Urinary bladder (tissue), 3 donors: ENCODE measurements at regions not wholly inside any gene's neighbourhood (a gene's known extent, or its start where the extent isn't known, plus 50 kb on each side); places are given as distances from the start of the nearest gene placed in this dataset.

Experiments
- DNase-seq: peaks from one replicate; pipeline ENCODE4 v3.0.0-alpha.2; 2015; ENCODE audit errors: extremely low spot score
- H3K27ac ChIP-seq: one replicate; pipeline ENCODE4 v1.5.1; 2013; ENCODE audit warnings: low read depth, mild to moderate bottlenecking, moderate library complexity
- H3K36me3 ChIP-seq: one replicate; pipeline ENCODE4 v1.6.1; 2013; ENCODE audit warnings: mild to moderate bottlenecking, moderate library complexity; ENCODE audit not compliant: insufficient read depth
- H3K4me1 ChIP-seq: one replicate; pipeline ENCODE4 v1.6.1; 2013; ENCODE audit warnings: mild to moderate bottlenecking, moderate library complexity; ENCODE audit not compliant: insufficient read depth
- H3K4me3 ChIP-seq: one replicate; pipeline ENCODE4 v1.5.1; 2013; ENCODE audit warnings: low read depth, low read length
- WGBS: extraction: QIAGEN DNeasy Blood & Tissue Kit; methylation state at CpG from one replicate; pipeline ENCODE4 v1.1.7; 2013; 5-methylcytosine and 5-hydroxymethylcytosine counted together
- donor health status: healthy with polysubstance abuse.
- donor health status: healthy.

- no peaks in the 10 kb centered on the region for H3K4me1 ChIP-seq
- 74% methylated on average over 3 of the region's 3 CpGs for WGBS
- no peak for DNase-seq
- H3K36me3 ChIP-seq: no peaks in the 10 kb centered on the region
- no peak overlapping the region for H3K4me3 ChIP-seq
- no peak overlapping the region for H3K27ac ChIP-seq
Measured at GRCh38 chr3:152051501-152052404, 178.3 kb downstream of the SUCNR1 start.

DNA sequence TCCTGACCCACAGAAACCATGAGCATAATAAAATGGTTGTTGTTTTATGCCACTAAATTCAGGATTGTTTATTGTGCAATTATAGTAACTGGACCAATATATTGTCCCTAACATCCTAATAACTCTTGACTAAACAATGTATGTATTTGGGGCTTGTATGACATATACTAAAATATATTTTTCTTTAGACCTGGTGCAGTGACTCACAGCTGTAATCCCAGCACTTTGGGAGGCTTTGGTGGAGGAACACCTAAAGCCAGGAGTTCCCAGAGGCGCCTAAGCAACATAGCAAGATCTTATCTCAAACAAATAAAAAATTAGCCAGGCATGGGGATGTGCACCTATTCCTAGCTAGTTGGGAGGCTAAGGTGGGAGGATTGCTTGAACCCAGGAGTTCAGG lies 180.4 kb downstream of the SUCNR1 start:
- H3K27ac ChIP-seq: no peak overlapping the region
- WGBS: 93% methylated on average over 1 of the region's 1 CpG
- H3K4me3 ChIP-seq: no peak overlapping the region
- no peaks in the 10 kb centered on the region for H3K4me1 ChIP-seq
- no peak for DNase-seq
- no peaks in the 10 kb centered on the region for H3K36me3 ChIP-seq

DNA sequence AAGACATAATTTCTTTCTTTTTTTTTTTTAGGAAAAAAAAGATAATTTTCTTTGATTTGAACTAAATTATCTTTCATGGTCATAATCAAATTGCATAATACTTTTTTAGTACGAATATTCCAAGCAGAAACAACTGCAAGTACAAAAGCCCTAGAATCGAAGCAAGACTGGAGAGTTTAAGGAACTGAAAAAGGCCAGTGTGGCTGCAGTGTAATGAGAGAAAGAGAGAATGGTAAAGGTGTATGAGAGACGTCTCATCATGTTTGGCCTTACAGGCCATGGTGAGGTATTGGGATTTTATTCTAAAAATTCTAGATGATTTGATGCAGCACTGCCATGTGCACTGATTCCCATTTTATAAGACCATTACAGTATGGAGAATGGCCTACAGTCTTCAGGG lies 180.9 kb downstream of the SUCNR1 start:
- no peak overlapping the region for H3K27ac ChIP-seq
- WGBS: 93% methylated on average over 3 of the region's 3 CpGs

DNA sequence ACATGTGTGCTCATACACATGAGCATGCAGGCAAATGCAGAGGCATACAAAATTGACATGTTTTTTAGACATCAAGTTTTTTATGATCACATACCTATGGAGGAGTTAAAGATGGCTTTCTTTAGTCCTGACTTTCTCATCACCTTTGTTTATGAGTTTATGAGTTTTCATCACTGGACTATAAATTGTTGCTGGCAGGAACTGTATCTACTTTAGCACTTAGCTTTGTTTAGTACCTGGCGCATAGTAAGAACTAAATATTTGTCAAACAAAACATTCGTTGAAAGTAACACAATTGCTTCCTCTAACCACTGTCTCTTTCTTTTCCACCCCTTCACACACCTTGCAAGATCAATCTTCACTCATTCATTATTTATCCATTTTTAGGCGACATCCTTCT lies 182.6 kb downstream of the SUCNR1 start:
- H3K27ac ChIP-seq: no peak overlapping the region
- DNase-seq: no peak
- no peaks in the 10 kb centered on the region for H3K36me3 ChIP-seq
- no peaks in the 10 kb centered on the region for H3K4me1 ChIP-seq
- 83% methylated on average over 3 of the region's 3 CpGs for WGBS
- no peak overlapping the region for H3K4me3 ChIP-seq

More for the DNA sequence above, 180.9 kb downstream of the SUCNR1 start:
- Histone ChIP-seq H3K36me3 (no peaks in the 10 kb centered on the region), H3K4me1 (no peaks in the 10 kb centered on the region), H3K4me3 (no peak overlapping the region)
- DNase-seq: no peak

GRCh38 chr3:152056481-152056880 lies 183.0 kb downstream of the SUCNR1 start:
- Histone ChIP-seq H3K27ac (no peak overlapping the region), H3K4me3 (no peak overlapping the region), H3K36me3 (no peaks in the 10 kb centered on the region), H3K4me1 (no peaks in the 10 kb centered on the region)
- no peak for DNase-seq

- H3K4me3 ChIP-seq: no peak overlapping the region
- DNase-seq: no peak
- no peak overlapping the region for H3K27ac ChIP-seq
- H3K4me1 ChIP-seq: no peaks in the 10 kb centered on the region
- WGBS: 78% methylated on average over 3 of the region's 3 CpGs
- no peaks in the 10 kb centered on the region for H3K36me3 ChIP-seq
Measured at GRCh38 chr3:152056987-152057386, 183.5 kb downstream of the SUCNR1 start.

DNA sequence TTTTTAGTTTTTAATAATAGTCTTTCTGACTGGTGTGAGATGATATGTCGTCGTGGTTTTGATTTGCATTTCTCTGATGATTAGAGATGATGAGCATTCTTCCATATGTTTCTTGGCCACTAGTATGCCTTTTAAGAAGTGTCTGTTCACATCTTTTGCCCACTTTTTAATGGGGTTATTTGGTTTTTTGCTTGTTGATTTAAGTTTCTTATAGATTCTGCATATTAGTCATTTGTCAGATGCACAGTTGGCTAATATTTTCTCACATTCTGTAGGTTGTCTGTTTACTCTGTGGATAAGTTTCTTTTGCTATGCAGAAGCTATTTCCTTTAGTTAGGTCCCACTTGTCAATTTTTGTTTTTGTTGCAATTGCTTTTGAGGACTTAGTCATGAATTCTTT lies 185.4 kb downstream of the SUCNR1 start:
- WGBS: 90% methylated on average over 2 of the region's 2 CpGs
- Histone ChIP-seq H3K27ac (no peak overlapping the region), H3K36me3 (no peaks in the 10 kb centered on the region), H3K4me3 (no peak overlapping the region), H3K4me1 (no peaks in the 10 kb centered on the region)
- no peak for DNase-seq

GRCh38 chr3:152060701-152061100 lies 187.3 kb downstream of the SUCNR1 start:
- Histone ChIP-seq H3K27ac (no peak overlapping the region), H3K36me3 (no peaks in the 10 kb centered on the region), H3K4me3 (no peak overlapping the region), H3K4me1 (no peaks in the 10 kb centered on the region)
- no peak for DNase-seq
- WGBS: 35% methylated on average over 1 of the region's 1 CpG

DNA sequence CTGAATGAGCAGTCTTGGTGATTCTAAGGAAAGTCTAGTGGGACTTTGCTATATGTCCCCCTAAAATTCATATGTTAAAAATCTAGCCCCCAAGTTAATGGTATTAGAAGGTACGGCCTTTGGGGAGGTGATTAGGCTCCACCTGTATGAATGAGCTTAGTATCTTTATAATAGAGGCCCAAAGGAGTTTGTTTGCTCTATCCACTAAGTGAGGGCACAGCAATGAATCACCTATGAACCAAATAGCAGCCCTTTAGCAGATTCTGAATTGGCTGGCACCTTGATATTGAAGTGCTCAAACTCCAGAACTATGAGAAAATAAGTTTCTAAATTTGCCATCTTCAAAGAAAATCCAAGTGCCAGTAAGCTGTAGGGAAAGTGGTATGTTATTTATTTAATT lies 187.9 kb downstream of the SUCNR1 start:
- Histone ChIP-seq H3K27ac (no peak overlapping the region), H3K4me3 (no peak overlapping the region), H3K4me1 (no peaks in the 10 kb centered on the region), H3K36me3 (no peaks in the 10 kb centered on the region)
- no peak for DNase-seq
- 89% methylated on average over 1 of the region's 1 CpG for WGBS

DNA sequence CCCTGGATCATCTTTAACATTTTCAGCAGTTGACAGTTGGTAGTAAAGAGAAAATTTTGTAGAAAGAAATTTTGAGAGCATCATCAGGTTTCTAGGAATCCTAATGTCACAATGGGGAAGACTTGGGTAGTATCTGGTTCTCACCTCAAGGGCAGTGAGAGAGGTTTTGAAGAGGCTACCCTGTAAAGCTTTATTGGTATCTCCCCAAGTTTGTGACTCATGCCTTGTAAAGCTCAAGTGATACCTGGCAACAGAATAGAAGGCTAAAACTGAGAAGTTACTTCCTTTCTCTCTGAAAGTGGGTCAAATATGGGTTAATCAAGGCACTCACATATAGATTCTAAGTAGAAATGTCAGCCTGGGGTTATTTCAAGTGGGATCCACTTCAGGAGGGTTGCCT lies 196.4 kb downstream of the SUCNR1 start:
- Histone ChIP-seq H3K27ac (no peak overlapping the region), H3K36me3 (no peaks in the 10 kb centered on the region), H3K4me1 (no peaks in the 10 kb centered on the region), H3K4me3 (no peak overlapping the region)
- no peak for DNase-seq

- Histone ChIP-seq H3K4me1 (no peaks in the 10 kb centered on the region), H3K4me3 (no peak overlapping the region), H3K36me3 (no peaks in the 10 kb centered on the region), H3K27ac (no peak overlapping the region)
- WGBS: 95% methylated on average over 3 of the region's 3 CpGs
- no peak for DNase-seq
Measured at GRCh38 chr3:152071315-152071714, 197.4 kb upstream of the MBNL1 start.

DNA sequence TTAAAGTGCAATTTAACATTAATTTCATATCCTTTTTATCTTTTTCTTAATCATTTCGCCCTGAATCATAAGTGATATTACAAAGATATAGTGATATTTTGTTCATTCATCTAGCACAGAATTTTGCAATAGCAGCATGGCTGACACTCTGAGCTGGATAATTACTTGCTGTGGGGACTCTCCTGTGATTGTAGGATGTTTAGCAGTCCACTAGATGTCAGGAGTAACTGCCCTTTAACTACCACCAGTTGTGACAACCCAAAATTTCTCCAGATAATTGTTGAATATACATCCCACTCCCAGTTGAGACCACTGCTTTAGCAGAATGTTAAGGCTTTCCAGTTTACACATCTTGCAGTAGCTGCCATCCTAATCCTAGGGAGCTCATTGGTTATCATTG lies 196.8 kb upstream of the MBNL1 start:
- no peak overlapping the region for H3K4me3 ChIP-seq
- H3K36me3 ChIP-seq: no peaks in the 10 kb centered on the region
- 54% methylated on average over 1 of the region's 1 CpG for WGBS
- H3K27ac ChIP-seq: no peak overlapping the region
- DNase-seq: no peak
- H3K4me1 ChIP-seq: no peaks in the 10 kb centered on the region

DNA sequence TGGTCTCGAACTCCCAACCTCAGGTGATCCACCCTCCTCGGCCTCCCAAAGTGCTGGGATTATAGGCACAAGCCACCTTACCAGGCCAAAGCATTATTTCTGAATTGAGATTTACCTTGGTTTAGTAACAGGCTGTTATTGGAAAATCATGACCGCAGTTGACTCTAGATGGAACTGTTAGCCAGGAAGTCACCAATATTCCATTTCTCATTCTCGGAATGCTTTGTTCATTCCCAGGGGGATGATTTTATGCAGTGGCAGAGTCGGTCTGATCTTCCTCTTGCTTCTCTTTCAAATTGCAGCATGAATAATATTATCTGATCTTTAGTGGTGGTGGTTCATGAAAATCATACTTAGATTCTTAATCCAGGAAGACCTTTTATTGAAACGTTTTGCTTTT lies 195.5 kb upstream of the MBNL1 start:
- H3K4me1 ChIP-seq: no peaks in the 10 kb centered on the region
- 50% methylated on average over 6 of the region's 6 CpGs for WGBS
- H3K36me3 ChIP-seq: no peaks in the 10 kb centered on the region
- no peak overlapping the region for H3K27ac ChIP-seq
- no peak for DNase-seq
- H3K4me3 ChIP-seq: no peak overlapping the region

- 81% methylated on average over 2 of the region's 2 CpGs for WGBS
- H3K27ac ChIP-seq: no peak overlapping the region
- H3K36me3 ChIP-seq: no peaks in the 10 kb centered on the region
- H3K4me3 ChIP-seq: no peak overlapping the region
- H3K4me1 ChIP-seq: no peaks in the 10 kb centered on the region
- no peak for DNase-seq
Measured at GRCh38 chr3:152076148-152076547, 192.6 kb upstream of the MBNL1 start.

DNA sequence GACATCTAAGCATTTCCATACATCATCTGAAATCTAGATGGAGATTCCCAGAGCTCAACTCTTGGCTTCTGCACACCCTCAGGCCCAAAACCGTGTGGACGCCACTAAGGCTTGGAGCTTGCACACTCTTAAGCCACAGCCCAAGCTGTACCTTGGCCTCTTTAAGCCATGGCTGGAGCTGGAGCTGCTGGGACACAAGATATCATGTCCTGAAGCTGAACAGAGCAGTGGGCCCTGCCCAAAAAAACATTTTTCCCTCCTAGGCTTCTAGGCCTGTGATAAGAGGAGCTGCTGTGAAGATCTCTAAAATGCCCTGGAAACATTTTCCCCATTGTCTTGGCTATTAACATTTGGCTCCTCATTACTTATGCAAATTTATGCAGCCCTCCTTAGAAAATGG lies 188.7 kb upstream of the MBNL1 start:
- H3K4me1 ChIP-seq: no peaks in the 10 kb centered on the region
- 96% methylated on average over 2 of the region's 2 CpGs for WGBS
- no peaks in the 10 kb centered on the region for H3K36me3 ChIP-seq
- H3K4me3 ChIP-seq: no peak overlapping the region
- no peak for DNase-seq
- no peak overlapping the region for H3K27ac ChIP-seq
